OCI-LY7 (cell line): ENCODE measurements at regions not wholly inside any gene's neighbourhood (a gene's known extent, or its start where the extent isn't known, plus 50 kb on each side); places are given as distances from the start of the nearest gene placed in this dataset.

Experiments
- BruUV-seq: library from RNA; stranded (reverse); fragments of 400-500 nt; replicated peaks from 2 replicates; lab custom pipeline; 2021; lab: Mats Ljungman, UMichigan
- CTCF ChIA-PET: fragments of 300-600 bp; sonication (Branson Sonifier 250); formaldehyde crosslinking; loops from one replicate; lab custom pipeline; 2022; ENCODE audit warnings: antibody characterized with exemption; ENCODE audit not compliant: unreplicated experiment; lab: Charles Lee
- POLR2A ChIA-PET: fragments of 300-600 bp; sonication (Branson Sonifier 250); formaldehyde crosslinking; loops from one replicate; lab custom pipeline; 2022; ENCODE audit warnings: antibody characterized with exemption; lab: Charles Lee
- DNase-seq: peaks from one replicate; pipeline ENCODE4 v3.0.0-alpha.2; 2015; ENCODE audit warnings: low spot score
- H2AFZ ChIP-seq: fragments of 200-600 bp; sonication (generic), shearing (Covaris generic); 2 replicates; pipeline ENCODE4 v1.6.1; 2014; ENCODE audit warnings: mild to moderate bottlenecking, antibody characterized with exemption, low read length, moderate library complexity
- H3K27ac ChIP-seq: fragments of 200-600 bp; sonication (generic); 2 replicates; pipeline ENCODE4 v1.5.1; 2014; ENCODE audit warnings: mixed run types, low read depth, mild to moderate bottlenecking, moderate library complexity, low read length, inconsistent platforms; ENCODE audit not compliant: poor library complexity, severe bottlenecking
- H3K36me3 ChIP-seq: fragments of 200-600 bp; sonication (generic); 2 replicates; pipeline ENCODE4 v1.6.1; 2014; ENCODE audit warnings: mild to moderate bottlenecking, antibody characterized with exemption, low read length, moderate library complexity, mixed read lengths; ENCODE audit not compliant: insufficient read depth
- H3K4me1 ChIP-seq: fragments of 200-600 bp; sonication (generic); 2 replicates; pipeline ENCODE4 v1.5.1; 2014; ENCODE audit warnings: mild to moderate bottlenecking, low read length; ENCODE audit not compliant: insufficient read depth, poor library complexity, severe bottlenecking
- H3K4me2 ChIP-seq: fragments of 200-600 bp; sonication (generic); 2 replicates; pipeline ENCODE4 v1.6.1; 2014; ENCODE audit warnings: mild to moderate bottlenecking, low read length
- H3K4me3 ChIP-seq: fragments of 200-600 bp; sonication (generic); 2 replicates; pipeline ENCODE4 v1.5.1; 2014; ENCODE audit warnings: mild to moderate bottlenecking, low read depth, low read length; ENCODE audit not compliant: poor library complexity, severe bottlenecking
- H3K79me2 ChIP-seq: fragments of 200-600 bp; sonication (generic); 2 replicates; pipeline ENCODE4 v1.6.1; 2016; ENCODE audit warnings: low read depth, mild to moderate bottlenecking, low read length, moderate library complexity, mixed read lengths; ENCODE audit not compliant: insufficient read depth
- H3K9me2 ChIP-seq: fragments of 200-600 bp; sonication (generic); 2 replicates; pipeline ENCODE4 v1.6.1; 2016; ENCODE audit warnings: mild to moderate bottlenecking, low read length, mixed read lengths; ENCODE audit not compliant: insufficient read depth
- H3K9me3 ChIP-seq: fragments of 200-600 bp; sonication (generic); 2 replicates; pipeline ENCODE4 v1.6.1; 2014; ENCODE audit warnings: mild to moderate bottlenecking, mixed run types, low read length, mixed read lengths
- H4K20me1 ChIP-seq: fragments of 200-600 bp; sonication (generic); 2 replicates; pipeline ENCODE4 v1.6.1; 2014; ENCODE audit warnings: mild to moderate bottlenecking, antibody characterized with exemption, low read length, moderate library complexity, mixed read lengths; ENCODE audit not compliant: insufficient read depth
- CTCF ChIP-seq: fragments of 200-600 bp; sonication (generic); conservative IDR thresholded peaks from 2 replicates; pipeline ENCODE4 v1.5.1; 2014; ENCODE audit warnings: mild to moderate bottlenecking, antibody characterized with exemption, low read length, moderate library complexity, mixed read lengths
- EZH2phosphoT487 ChIP-seq: fragments of 200-600 bp; sonication (generic); IDR thresholded peaks from 2 replicates; pipeline ENCODE4 v1.6.1; 2018; ENCODE audit warnings: low read depth, borderline replicate concordance, mild to moderate bottlenecking, mixed run types, antibody characterized with exemption, low read length, moderate library complexity, mixed read lengths
- intact Hi-C: fragments of 100-400 bp; cut with micrococcal nuclease; formaldehyde crosslinking; loops from one replicate; pipeline ENCODE4 v1.10.0; 2022; ENCODE audit not compliant: unreplicated experiment

GRCh38 chr2:157995117-157995516 lies 106.6 kb upstream of the UPP2 start:
- BruUV-seq = no TSS peak
- H3K79me2 ChIP-seq = no peaks in the 10 kb centered on the region
- no peak overlapping the region for H3K27ac ChIP-seq
- no peaks in the 10 kb centered on the region for H3K36me3 ChIP-seq
- ChIA-PET POLR2A (interaction anchor here (0.6 kb wide), 1 partner anchor 110 kb away, joined by 4 read pairs; no protein-coding TSS in a partner anchor), CTCF (no interaction called here)
- TF ChIP-seq CTCF = no peak
- no peak for TF ChIP-seq EZH2phosphoT487
- no peaks in the 10 kb centered on the region for H3K9me3 ChIP-seq
- no peak overlapping the region for H3K4me2 ChIP-seq
- H3K9me2 ChIP-seq = no peaks in the 10 kb centered on the region
- H3K4me3 ChIP-seq = no peak overlapping the region
- H3K4me1 ChIP-seq = no peaks in the 10 kb centered on the region
- no peak for DNase-seq
- no peak overlapping the region for H2AFZ ChIP-seq
- H4K20me1 ChIP-seq = no peaks in the 10 kb centered on the region
- intact Hi-C loops = no loop called here

GRCh38 chr2:157991932-157992331 lies 109.7 kb upstream of the UPP2 start:
- Histone ChIP-seq H4K20me1 (no peaks in the 10 kb centered on the region), H3K4me1 (no peaks in the 10 kb centered on the region), H2AFZ (no peak overlapping the region), H3K27ac (no peak overlapping the region), H3K79me2 (no peaks in the 10 kb centered on the region), H3K9me3 (no peaks in the 10 kb centered on the region), H3K4me3 (no peak overlapping the region), H3K9me2 (no peaks in the 10 kb centered on the region), H3K36me3 (no peaks in the 10 kb centered on the region), H3K4me2 (no peak overlapping the region)
- no TSS peak for BruUV-seq
- ChIA-PET CTCF (no interaction called here), POLR2A (no interaction called here)
- no peak for DNase-seq
- TF ChIP-seq CTCF (no peak), EZH2phosphoT487 (no peak)
- intact Hi-C loops = no loop called here

GRCh38 chr2:157990173-157990572 lies 111.5 kb upstream of the UPP2 start:
- Histone ChIP-seq H3K9me2 (no peaks in the 10 kb centered on the region), H3K79me2 (no peaks in the 10 kb centered on the region), H4K20me1 (no peaks in the 10 kb centered on the region), H2AFZ (no peak overlapping the region), H3K4me3 (no peak overlapping the region), H3K4me2 (no peak overlapping the region), H3K4me1 (no peaks in the 10 kb centered on the region), H3K27ac (no peak overlapping the region), H3K36me3 (no peaks in the 10 kb centered on the region), H3K9me3 (no peaks in the 10 kb centered on the region)
- ChIA-PET POLR2A (no interaction called here), CTCF (no interaction called here)
- no TSS peak for BruUV-seq
- no peak for DNase-seq
- TF ChIP-seq CTCF = no peak
- TF ChIP-seq EZH2phosphoT487 = no peak
- intact Hi-C loops = no loop called here
